Central memory CD4-positive, alpha-beta T cell (primary cell): ENCODE measurements at regions not wholly inside any gene's neighbourhood (a gene's known extent, or its start where the extent isn't known, plus 50 kb on each side); places are given as distances from the start of the nearest gene placed in this dataset.

Experiments
- DNase-seq: peaks from one replicate; pipeline ENCODE4 v3.0.0; 2022

- DNase-seq, result no peak
Observed at GRCh38 chr19:28497137-28497536, 715.8 kb downstream of the UQCRFS1 start.

- DNase-seq, result no peak
Observed at GRCh38 chr19:28495046-28495445, 717.9 kb downstream of the UQCRFS1 start.

- DNase-seq, result no peak
Observed at GRCh38 chr19:28494461-28494860, 718.5 kb downstream of the UQCRFS1 start.

- DNase-seq, result no peak
Observed at GRCh38 chr19:28493884-28494283, 719.1 kb downstream of the UQCRFS1 start.

- DNase-seq, result no peak
Observed at GRCh38 chr19:28492621-28493020, 720.3 kb downstream of the UQCRFS1 start.

- no peak for DNase-seq
Observed at GRCh38 chr19:28492201-28492600, 720.8 kb downstream of the UQCRFS1 start.

GRCh38 chr19:28489776-28490175 is 723.2 kb downstream of the UQCRFS1 start:
- no peak for DNase-seq

- DNase-seq, result no peak
Observed at GRCh38 chr19:28489126-28489660, 723.8 kb downstream of the UQCRFS1 start.

- DNase-seq, result no peak
Observed at GRCh38 chr19:28487999-28488398, 725.0 kb downstream of the UQCRFS1 start.

GRCh38 chr19:28486926-28487325 is 726.0 kb downstream of the UQCRFS1 start:
- no peak for DNase-seq

GRCh38 chr19:28486473-28486872 is 726.5 kb downstream of the UQCRFS1 start:
- no peak for DNase-seq

GRCh38 chr19:28485292-28485691 is 727.7 kb downstream of the UQCRFS1 start:
- no peak for DNase-seq

GRCh38 chr19:28483197-28483596 is 729.8 kb downstream of the UQCRFS1 start:
- DNase-seq, result no peak

GRCh38 chr19:28482221-28482620 is 730.7 kb downstream of the UQCRFS1 start:
- no peak for DNase-seq

- no peak for DNase-seq
Observed at GRCh38 chr19:28481674-28482073, 731.3 kb downstream of the UQCRFS1 start.

GRCh38 chr19:28475525-28475924 is 737.4 kb downstream of the UQCRFS1 start:
- DNase-seq, result no peak

- no peak for DNase-seq
Observed at GRCh38 chr19:28472843-28473242, 740.1 kb downstream of the UQCRFS1 start.

GRCh38 chr19:28471731-28472510 is 741.0 kb downstream of the UQCRFS1 start:
- no peak for DNase-seq

GRCh38 chr19:28469544-28469943 is 743.4 kb downstream of the UQCRFS1 start:
- no peak for DNase-seq

GRCh38 chr19:28468701-28469459 is 744.1 kb downstream of the UQCRFS1 start:
- DNase-seq, result no peak

GRCh38 chr19:28466107-28467045 is 746.6 kb downstream of the UQCRFS1 start:
- DNase-seq, result peak; percentile 7

- no peak for DNase-seq
Observed at GRCh38 chr19:28465371-28466086, 747.4 kb downstream of the UQCRFS1 start.
